Heart left ventricle (tissue), 13 donors: ENCODE measurements at regions not wholly inside any gene's neighbourhood (a gene's known extent, or its start where the extent isn't known, plus 50 kb on each side); places are given as distances from the start of the nearest gene placed in this dataset.

Experiments used
- POLR2A ChIP-seq, 2 donors: fragments of 450-650 bp; IDR thresholded peaks; one replicate each; pipeline ENCODE4 v1.6.1; 2017; ENCODE audit warnings: antibody characterized with exemption in 2 of 2, mild to moderate bottlenecking in 2 of 2, moderate library complexity in 2 of 2
- TF ChIP-seq, protein P1 (sequence below), 12 donors: fragments of 200-600 bp; sonication (generic) in 4 of 12; IDR thresholded peaks; one replicate each; pipeline versions ENCODE4 v1.5.0 to v1.8.0; 2018 to 2022; ENCODE audit warnings: antibody characterized with exemption in 12 of 12, mild to moderate bottlenecking in 5 of 12
- donor health status: ischemic (EF 13 %, LVEDD 7.1; RV severe dilation, severe dysfunction).
- donor health status: DM: no; HTN: yes; CAD: no.
- donor health status: DM: no; HTN: no; CAD: no.
- donor health status: ischemic (EF 25% LVEDD 6.9; RV normal size, moderate dysfunction).
- donor health status: ischemic (EF 25% LVEDD 5.7; RV mildly dilated, moderate dysfunction).
- donor health status: ischemic (EF 35%, LVEDD 5.7; RV mildly dilated, moderate dysfunction).
- donor health status: nonischemic (EF 11% LVEDD 7.7; RV severe dilation, severe dysfunction).
- donor health status: DM: yes; HTN: yes; CAD: no.
- donor health status: PGD.
- donor health status: ischemic (EF 29% LVEDD 5.4; RV normal size, mild dysfunction).
- donor health status: nonischemic (EF 23%, LVEDD 6.1; RV moderate dilation, normal function).

GRCh38 chr5:179459771-179460170 is 90.6 kb upstream of the RUFY1 start:
- TF ChIP-seq, protein P1, sequence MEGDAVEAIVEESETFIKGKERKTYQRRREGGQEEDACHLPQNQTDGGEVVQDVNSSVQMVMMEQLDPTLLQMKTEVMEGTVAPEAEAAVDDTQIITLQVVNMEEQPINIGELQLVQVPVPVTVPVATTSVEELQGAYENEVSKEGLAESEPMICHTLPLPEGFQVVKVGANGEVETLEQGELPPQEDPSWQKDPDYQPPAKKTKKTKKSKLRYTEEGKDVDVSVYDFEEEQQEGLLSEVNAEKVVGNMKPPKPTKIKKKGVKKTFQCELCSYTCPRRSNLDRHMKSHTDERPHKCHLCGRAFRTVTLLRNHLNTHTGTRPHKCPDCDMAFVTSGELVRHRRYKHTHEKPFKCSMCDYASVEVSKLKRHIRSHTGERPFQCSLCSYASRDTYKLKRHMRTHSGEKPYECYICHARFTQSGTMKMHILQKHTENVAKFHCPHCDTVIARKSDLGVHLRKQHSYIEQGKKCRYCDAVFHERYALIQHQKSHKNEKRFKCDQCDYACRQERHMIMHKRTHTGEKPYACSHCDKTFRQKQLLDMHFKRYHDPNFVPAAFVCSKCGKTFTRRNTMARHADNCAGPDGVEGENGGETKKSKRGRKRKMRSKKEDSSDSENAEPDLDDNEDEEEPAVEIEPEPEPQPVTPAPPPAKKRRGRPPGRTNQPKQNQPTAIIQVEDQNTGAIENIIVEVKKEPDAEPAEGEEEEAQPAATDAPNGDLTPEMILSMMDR (IDR thresholded peaks at IDR 0.05) = no peak
- no peak for TF ChIP-seq POLR2A (IDR thresholded peaks at IDR 0.05)
